ENCODE measurements at regions not wholly inside any gene's neighbourhood (a gene's known extent, or its start where the extent isn't known, plus 50 kb on each side); places are given as distances from the start of the nearest gene placed in this dataset.

GRCh38 chr20:22834651-22835256, 200.4 kb upstream of the SSTR4 start:
- DNase-seq (ENCODE audit: low spot score) = no peak
- H3K27ac ChIP-seq (ENCODE audit: low read depth in 1 of 2, low read length in 2 of 2) = no peak overlapping the region
- H3K4me1 ChIP-seq (ENCODE audit: control insufficient read depth in 4 of 4, insufficient read depth in 4 of 4, low read length in 3 of 4) = no peaks in the 10 kb centered on the region
- TF ChIP-seq GABPA (IDR thresholded peaks at IDR 0.05 in 1 of 2, conservative IDR thresholded peaks at IDR 0.05 in 1 of 2) (no peak), YY1 (IDR thresholded peaks at IDR 0.05) (no peak), RAD21 (IDR thresholded peaks at IDR 0.05) (no peak), JUND (IDR thresholded peaks at IDR 0.05) (no peak), FOXA1 (IDR thresholded peaks at IDR 0.05) (no peak), CTCF (IDR thresholded peaks at IDR 0.05; ENCODE audit: low read depth, low read length, missing input control) (no peak), RXRA (IDR thresholded peaks at IDR 0.05) (no peak), NR2F2 (IDR thresholded peaks at IDR 0.05) (no peak)
- H3K9me3 ChIP-seq (ENCODE audit: control insufficient read depth in 4 of 4, low read length in 3 of 4) = no peaks in the 10 kb centered on the region
- H3K4me3 ChIP-seq (ENCODE audit: low read depth in 1 of 3, low read length in 3 of 3) = no peak overlapping the region
- no peak overlapping the region for H3K9ac ChIP-seq (ENCODE audit: low read depth in 1 of 2, low read length in 2 of 2)
- no peaks in the 10 kb centered on the region for H3K36me3 ChIP-seq (ENCODE audit: control insufficient read depth in 4 of 4, insufficient read depth in 3 of 4, low read depth in 1 of 4, low read length in 3 of 4)
- H3K27me3 ChIP-seq (ENCODE audit: control insufficient read depth in 4 of 4, insufficient read depth in 4 of 4, low read length in 3 of 4) = no peaks in the 10 kb centered on the region

- H3K4me1 ChIP-seq (ENCODE audit: control insufficient read depth in 4 of 4, insufficient read depth in 4 of 4, low read length in 3 of 4) = no peaks in the 10 kb centered on the region
- TF ChIP-seq TAF1 (conservative IDR thresholded peaks at IDR 0.05) = no peak
- TF ChIP-seq YY1 (IDR thresholded peaks at IDR 0.05) = no peak
- no peak for TF ChIP-seq SP1 (IDR thresholded peaks at IDR 0.05)
- TF ChIP-seq, protein P1, sequence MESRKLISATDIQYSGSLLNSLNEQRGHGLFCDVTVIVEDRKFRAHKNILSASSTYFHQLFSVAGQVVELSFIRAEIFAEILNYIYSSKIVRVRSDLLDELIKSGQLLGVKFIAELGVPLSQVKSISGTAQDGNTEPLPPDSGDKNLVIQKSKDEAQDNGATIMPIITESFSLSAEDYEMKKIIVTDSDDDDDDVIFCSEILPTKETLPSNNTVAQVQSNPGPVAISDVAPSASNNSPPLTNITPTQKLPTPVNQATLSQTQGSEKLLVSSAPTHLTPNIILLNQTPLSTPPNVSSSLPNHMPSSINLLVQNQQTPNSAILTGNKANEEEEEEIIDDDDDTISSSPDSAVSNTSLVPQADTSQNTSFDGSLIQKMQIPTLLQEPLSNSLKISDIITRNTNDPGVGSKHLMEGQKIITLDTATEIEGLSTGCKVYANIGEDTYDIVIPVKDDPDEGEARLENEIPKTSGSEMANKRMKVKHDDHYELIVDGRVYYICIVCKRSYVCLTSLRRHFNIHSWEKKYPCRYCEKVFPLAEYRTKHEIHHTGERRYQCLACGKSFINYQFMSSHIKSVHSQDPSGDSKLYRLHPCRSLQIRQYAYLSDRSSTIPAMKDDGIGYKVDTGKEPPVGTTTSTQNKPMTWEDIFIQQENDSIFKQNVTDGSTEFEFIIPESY (IDR thresholded peaks at IDR 0.05) = no peak
- no peak for TF ChIP-seq HNF4A (conservative IDR thresholded peaks at IDR 0.05)
- no peak for TF ChIP-seq EGR1 (IDR thresholded peaks at IDR 0.05; ENCODE audit: low read depth in 2 of 2)
- no peak for TF ChIP-seq RAD21 (IDR thresholded peaks at IDR 0.05)
- TF ChIP-seq GABPA (IDR thresholded peaks at IDR 0.05 in 1 of 2, conservative IDR thresholded peaks at IDR 0.05 in 1 of 2) = no peak
- TF ChIP-seq, protein P2, sequence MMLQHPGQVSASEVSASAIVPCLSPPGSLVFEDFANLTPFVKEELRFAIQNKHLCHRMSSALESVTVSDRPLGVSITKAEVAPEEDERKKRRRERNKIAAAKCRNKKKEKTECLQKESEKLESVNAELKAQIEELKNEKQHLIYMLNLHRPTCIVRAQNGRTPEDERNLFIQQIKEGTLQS (IDR thresholded peaks at IDR 0.05) = no peak
- TF ChIP-seq CTCF (IDR thresholded peaks at IDR 0.05; ENCODE audit: low read depth, low read length, missing input control) = no peak
- no peaks in the 10 kb centered on the region for H3K36me3 ChIP-seq (ENCODE audit: control insufficient read depth in 4 of 4, insufficient read depth in 3 of 4, low read depth in 1 of 4, low read length in 3 of 4)
- no peak overlapping the region for H3K27ac ChIP-seq (ENCODE audit: low read depth in 1 of 2, low read length in 2 of 2)
- H3K9me3 ChIP-seq (ENCODE audit: control insufficient read depth in 4 of 4, low read length in 3 of 4) = no peaks in the 10 kb centered on the region
- no peak overlapping the region for H3K4me3 ChIP-seq (ENCODE audit: low read depth in 1 of 3, low read length in 3 of 3)
- H3K9ac ChIP-seq (ENCODE audit: low read depth in 1 of 2, low read length in 2 of 2) = no peak overlapping the region
- H3K27me3 ChIP-seq (ENCODE audit: control insufficient read depth in 4 of 4, insufficient read depth in 4 of 4, low read length in 3 of 4) = no peaks in the 10 kb centered on the region
- no peak for DNase-seq (ENCODE audit: low spot score)
- WGBS = 72% methylated on average over 1 of the region's 1 CpG
Observed at GRCh38 chr20:22836211-22836610, 198.9 kb upstream of the SSTR4 start.
